ENCODE measurements at regions not wholly inside any gene's neighbourhood (a gene's known extent, or its start where the extent isn't known, plus 50 kb on each side); places are given as distances from the start of the nearest gene placed in this dataset.
"Not testable (repeated sequence)": the region's sequence is repeated elsewhere in the genome, so short reads cannot be mapped to it uniquely, and the experiment has no call there.

DNA sequence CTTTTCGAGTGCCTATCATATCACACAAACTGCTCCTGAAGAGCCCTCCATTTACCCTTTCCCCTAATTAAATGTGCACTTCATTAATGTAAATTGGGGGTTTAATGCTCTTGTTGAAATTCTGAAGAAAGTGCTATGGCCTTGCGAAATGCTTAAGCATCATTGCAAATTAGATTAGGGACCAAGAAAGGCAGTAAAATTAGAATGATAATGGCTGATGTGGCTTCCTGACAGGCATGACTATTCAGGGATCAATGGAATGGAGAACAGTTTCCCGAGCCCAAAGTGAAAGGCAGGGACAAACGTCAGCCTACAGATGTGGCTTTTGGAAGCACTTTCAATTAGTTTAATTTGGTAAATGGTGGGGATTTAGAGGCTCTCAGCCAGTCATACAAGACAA, 120.1 kb downstream of the NKX6-1 start:
- DNase-seq, result no peak

DNA sequence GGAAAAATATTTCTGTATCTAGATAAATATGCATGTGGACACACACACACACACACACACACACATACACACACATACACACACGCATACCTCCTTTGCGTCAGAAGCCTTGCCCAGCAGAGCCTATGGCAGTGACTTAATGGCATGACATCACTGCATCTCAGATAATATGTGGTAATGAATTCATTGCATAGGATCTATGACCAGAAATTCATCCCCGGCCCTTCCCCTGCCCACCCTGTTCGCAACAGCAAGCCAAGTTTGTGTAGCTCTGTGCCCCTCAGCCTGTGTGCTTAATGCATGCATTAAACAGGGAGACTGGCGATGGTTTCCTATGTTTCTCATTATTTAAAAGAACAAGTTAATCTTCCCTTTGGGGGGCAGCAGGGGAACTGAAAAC, 120.7 kb downstream of the NKX6-1 start:
- DNase-seq, result no peak

DNA sequence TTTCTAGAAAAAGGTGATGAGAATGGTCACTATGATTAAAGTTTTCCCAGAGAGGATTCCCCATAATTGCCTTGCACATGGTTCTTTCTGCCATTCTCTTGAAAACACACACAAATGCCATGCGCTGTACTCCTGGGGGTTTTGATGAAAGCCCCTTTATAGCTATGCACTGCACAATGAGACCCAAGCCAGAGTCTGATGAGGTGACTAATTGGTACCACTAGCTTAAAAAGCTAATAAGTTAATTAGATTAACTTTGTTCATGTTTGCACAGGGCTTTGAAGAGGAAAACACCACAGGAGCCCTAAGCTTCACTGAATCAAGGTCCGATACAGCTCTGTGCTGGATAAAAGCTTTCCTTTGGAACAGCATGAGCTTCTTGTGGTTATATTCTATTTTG, 132.2 kb downstream of the NKX6-1 start:
- no peak for DNase-seq

DNA sequence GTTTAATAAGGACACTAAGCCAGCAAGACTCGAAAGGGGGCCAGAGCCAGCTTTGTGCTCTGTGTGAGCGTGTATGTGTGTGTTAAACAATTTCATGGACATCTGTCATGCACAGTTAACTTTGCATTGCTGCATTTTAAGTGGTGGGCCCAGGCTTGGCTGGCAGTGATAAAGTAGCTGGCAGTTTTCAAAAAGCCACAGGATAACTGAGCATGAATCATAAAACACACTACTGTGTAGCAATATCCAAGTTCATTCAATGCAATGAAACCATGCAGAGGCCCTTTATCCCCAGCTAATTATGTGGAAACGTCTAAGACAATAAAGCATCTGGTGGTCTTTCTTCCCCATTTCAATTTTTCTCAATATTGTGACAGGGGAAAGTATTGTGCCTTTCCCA, 132.9 kb downstream of the NKX6-1 start:
- DNase-seq, result peak; percentile 23

DNA sequence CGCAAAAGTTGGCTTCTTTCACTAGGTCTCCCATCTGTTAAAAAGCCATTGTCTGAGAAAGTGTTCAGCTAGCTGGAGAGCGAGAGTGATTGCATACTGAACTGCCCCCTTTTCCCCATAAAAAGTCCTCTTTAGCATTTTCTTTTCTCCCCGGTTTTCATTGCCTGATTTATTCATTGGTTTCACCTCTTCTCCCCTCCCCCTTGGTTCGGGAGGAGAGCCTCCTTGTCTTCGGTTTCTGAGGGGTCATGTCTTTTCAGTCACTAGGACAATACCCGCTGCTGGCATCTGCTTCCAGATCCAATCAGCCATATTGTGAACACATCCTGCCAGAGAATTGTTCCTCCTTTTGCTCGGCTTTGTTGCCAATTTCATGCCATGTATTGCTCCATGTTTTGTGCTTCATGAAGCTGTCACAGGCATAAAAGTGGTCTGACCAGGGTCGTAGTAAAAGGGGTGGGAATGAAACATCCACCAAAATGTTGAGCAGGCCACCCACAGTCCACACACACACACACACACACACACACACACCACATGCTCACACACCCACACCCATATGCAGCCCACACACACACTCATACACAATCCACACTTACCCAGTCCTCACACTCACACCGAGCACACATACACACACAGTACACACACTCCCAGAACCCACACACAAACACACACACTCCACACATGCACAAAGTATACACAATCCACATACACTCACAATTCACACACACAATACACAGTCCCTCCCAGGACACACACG, 136.0 kb downstream of the NKX6-1 start:
- DNase-seq, result no peak

DNA sequence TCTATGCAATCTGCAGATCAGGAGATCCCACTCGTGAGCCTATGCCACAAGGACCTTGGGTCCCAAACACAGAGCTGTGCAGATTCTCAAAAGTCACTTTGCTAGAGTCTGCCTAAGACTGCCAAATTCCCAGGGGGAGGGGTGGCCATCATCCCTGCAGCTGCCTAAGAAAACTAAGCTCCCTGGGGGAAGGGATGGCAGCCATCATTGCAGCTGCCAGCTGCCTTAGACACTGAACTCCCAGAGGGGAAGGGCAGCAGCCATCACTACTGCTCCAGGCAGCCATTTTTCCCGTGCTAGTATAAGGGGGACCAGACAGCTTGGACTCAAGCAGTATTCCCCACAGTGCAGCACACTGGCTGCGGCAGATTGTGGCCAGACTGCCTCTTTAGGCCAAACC, 156.9 kb downstream of the NKX6-1 start:
- no peak for DNase-seq

DNA sequence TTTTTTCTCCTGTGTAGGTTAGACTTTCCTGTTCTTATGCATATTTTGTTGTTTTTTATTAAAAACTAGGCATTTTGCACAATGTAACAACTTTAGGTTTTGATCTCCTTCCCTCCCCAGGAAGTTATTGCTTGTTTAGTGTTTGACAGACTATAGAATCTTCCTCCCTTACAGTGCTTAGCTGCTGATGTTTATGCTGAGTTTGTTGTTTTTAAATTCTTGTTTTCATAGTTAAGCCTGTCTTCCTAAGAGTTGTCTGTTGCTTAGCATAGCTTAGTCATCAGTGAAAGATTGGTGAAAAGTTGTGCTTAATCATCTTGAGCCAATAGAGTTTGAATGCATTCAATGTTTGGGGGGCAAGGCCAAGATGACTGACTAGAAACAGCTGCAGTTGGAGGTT, 157.5 kb downstream of the NKX6-1 start:
- no peak for DNase-seq

DNA sequence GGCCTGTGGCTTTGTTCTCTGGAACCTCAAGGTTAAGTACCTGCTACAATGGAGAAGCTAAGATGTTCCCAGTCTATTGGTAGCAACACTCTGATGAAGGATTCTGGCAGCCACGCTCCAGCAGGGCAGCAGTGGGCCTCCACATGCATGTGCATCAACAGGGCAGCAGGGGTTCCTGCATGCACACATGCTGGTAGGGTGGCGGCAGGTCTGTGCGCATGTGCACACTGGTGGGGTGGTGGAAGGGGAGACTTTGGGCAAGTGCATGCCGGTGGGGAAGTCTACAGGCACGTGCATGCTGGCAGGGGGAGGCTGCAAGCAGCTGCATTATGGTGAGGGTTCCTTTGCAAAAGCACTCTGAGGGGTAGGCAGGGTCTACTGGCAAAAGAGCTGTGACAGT, 160.7 kb downstream of the NKX6-1 start:
- DNase-seq, result no peak

DNA sequence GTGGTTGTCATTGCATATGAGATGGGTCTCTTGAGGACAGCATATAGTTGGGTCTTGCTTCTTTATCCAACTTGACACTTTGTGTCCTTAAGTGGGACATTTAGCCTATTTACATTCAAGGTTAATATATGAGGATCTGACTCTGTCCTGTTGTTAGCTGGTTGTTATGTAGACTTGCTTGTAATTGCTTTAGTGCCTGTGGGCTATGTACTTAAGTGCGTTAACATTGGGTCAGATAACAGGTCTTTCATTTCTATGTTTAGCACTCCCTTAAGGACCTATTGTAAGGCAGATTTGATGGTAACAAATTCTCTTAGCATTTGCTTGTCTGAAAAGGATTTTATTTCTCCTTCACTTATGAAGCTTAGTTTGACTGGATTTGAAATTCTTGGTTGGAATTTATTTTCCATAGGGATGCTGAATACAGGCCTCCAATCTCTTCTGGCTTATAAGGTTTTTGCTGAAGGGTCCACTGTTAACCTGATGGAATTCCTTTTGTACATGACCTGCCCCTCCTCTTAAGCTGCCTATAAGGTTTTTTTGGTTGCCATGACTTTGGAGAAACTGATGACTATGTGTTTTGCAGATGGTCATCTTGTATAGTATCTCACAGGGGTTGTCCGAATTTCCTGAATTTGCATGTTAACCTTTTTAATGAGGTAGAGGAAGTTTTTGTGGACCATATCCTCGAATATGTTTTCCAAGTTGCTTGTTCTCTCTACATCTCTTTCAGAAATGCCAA, 162.0 kb downstream of the NKX6-1 start:
- DNase-seq, result no peak

DNA sequence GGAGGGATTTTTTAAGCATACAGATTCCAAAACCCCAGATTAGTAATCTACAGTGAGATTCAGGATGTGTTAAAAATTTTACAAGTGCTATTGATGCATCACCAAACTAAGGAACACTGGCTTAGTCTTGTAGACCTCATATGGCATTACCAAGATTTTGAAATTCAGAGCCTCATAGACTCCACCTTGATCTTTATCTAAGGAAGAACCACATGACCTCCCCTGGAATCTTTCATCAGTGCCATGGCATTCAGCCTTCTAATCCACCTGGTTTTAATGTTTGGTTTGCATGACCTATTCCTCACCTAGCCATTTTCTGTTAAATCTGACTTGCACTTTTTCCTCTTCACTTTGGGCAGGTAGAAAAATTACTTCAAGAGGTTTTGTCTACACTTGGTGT, 171.6 kb downstream of the NKX6-1 start:
- DNase-seq, result no peak

DNA sequence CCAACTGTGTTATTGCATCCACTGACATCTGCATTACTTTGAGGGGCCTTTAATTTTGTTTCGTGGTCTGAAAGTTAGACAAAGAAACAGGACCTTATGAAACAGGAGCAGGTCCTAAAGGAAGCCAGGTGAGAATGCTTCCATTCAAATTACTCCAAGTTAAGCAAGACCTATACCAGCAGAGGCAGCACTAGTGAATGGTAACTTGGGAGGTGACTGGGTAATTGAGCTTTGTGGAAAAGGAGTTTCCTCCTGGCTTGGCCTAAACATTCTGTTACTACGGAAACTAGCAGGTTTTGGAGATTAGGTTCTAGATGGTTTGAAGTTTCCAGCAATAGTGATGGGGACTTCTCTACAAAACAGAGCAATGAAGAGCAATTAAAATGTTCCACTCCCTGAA, 173.5 kb downstream of the NKX6-1 start:
- DNase-seq, result no peak

DNA sequence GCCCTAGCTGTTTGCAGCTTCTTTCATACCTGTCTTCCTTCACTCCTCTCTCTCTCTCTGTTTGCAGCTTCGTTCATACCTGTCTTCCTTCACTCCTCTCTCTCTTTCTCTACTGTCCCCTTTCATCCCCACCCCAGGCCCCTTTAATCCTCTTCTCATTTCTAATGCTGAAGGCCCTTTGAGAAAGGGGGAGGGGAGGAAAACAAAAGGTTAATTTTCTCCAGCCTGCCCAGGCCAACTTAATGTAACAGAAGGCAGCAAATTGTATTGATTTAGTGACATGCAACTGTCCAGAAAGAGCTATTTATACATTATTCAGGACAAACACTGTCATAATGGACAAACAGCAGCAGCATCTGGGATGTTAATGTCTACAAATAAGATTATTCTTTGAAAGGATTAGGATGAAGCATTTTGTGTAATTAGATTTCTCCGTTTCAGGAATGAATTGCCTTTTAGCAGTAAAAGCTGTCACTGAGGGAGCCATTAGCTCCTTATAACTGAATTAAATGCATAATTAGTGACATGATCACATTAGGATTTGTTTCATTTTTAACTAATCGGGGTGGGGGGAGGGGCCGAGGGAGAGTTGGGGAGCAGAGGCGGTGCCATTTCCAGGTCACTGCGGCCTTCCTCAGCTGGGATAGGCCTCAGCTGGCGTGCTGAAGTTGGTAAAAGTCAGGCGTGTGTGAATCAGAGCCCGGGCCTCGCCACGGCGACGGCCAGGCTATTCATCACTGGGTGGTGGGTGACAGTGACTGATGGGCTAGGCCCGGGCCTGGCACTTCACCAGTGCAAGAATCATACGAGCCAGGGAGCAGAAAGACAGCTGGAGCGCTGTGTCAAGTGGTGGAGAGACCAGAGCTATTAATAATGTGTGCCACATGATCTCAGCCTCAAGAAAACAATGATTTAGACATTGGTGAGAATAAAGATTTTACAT, 174.5 kb downstream of the NKX6-1 start:
- peak; percentile 32 for DNase-seq

DNA sequence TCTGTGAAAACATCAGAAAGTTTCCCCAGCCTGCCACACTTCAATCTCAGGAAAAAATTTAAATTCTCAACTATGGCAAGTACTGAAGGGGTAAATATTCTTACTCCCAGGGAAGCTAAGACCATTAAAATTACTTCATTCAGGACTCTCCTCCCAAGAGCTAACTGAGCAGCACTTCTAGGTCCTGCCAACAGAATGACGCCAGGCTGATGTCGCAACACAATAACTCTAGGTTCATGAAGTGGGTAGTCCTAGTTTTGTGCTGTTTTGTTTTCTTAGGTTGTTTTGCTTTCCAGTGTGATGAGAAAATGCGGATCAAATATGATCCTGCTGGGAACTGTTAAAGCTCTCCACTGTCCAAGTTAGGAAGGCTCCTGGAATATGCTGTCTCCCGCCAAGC, 180.0 kb downstream of the NKX6-1 start:
- DNase-seq, result peak; percentile 52

DNA sequence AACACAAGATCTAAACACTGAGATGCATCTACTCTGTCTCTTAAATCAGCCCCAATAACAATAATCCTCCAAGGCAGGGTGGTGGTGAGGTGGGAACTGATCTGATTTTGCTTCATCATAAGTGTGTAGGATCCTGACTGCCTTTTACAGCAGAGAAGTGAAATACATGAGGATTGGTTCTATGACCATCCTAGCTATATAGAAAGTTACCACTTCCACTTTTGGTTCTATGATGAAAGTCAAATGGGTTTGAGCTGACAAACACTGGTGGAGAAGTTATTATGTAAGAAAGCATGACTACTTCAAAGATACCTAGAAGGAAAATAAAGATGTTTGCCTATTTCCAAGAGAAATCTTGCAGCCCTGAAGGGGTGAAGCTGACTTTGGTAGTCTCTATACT, 181.6 kb downstream of the NKX6-1 start:
- no peak for DNase-seq

DNA sequence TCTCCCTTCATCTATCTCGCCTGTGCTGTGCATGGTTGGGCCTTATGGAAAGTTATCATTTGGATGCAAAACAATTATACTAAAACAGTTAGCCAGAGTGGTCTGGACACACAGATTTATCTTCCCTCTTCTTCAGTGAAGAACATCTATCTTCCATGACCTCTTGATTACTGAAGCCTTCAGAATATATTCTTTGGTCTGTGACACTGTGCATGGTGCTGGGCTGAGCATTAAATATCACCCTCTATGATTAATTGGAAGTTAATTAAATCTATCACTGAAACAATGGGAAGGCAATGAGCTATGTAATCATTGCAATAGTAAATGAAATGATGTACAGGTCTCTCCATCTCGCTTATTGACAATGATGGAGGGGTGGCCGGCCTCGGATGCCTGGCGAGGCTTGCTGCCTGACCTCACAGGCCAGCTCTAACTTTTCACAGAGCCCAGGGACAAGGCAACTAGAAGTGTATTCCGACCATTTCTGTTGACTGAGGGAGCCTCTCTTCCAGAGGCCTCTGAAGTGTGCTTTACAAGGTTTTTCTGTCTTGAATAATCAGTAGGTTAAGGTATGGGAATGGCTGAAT, 186.6 kb downstream of the NKX6-1 start:
- no peak for DNase-seq

DNA sequence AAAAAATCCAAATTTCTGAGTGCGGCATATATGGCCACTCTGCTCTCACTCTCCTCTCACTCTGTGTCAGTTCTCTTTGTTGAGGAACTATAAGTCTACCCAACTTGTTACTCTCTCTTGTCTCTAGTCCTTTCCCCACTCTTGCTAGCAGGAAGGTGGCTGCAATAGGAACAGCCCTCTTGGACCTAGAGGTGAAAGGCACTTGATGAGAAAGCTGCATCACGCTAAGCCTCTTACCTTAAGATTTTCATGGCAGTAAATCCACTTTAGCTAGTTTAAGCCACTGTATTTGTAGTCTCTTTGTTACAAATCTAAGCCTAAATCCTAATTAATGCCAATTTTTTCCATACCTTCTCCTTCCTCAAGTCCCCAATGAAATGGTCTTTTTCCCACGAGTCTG, 189.9 kb downstream of the NKX6-1 start:
- DNase-seq, result no peak

DNA sequence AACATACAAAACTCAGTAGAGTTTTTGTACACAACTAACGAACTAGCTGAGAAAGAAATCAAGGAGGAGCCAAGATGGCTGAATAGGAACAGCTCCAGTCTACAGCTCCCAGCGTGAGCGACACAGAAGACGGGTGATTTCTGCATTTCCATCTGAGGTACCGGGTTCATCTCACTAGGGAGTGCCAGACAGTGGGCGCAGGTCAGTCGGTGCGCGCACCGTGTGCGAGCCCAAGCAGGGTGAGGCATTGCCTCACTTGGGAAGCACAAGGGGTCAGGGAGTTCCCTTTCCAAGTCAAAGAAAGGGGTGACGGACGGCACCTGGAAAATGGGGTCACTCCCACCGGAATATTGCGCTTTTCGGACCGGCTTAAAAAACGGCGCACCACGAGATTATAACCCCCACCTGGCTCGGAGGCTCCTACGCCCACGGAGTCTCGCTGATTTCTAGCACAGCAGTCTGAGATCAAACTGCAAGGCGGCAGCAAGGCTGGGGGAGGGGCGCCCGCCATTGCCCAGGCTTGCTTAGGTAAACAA, 200.3 kb downstream of the NKX6-1 start:
- not testable (repeated sequence) for DNase-seq

DNA sequence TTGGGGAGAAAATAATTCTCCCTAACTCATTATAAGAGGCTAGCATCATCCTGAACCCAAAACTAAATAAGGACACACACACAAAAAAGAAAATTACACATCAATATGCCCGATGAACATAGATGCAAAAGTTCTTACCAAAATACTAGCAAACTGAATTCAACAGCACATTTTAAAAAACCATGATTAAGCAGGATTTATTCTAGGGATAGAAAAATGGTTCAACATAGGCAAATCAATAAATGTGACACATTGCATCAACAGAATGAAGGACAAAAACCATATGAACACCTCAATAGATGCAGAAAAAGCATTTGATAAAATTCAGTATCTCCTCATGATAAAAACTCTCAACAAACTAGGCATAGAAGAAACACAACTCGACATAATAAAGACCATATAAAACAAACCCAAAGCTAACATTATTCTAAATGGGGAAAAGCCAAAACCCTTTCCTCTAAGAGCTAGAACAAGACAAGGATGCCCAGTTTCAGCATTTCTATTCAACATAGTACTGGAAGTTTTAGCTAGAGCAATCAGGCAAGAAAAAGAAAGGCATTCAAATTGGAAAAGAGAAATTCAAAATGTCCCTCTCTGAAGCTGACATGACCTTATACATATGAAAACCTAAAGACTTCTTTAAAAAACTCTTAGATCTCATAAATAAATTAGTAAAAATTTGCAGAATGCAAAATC, 200.9 kb downstream of the NKX6-1 start:
- DNase-seq, result no peak

DNA sequence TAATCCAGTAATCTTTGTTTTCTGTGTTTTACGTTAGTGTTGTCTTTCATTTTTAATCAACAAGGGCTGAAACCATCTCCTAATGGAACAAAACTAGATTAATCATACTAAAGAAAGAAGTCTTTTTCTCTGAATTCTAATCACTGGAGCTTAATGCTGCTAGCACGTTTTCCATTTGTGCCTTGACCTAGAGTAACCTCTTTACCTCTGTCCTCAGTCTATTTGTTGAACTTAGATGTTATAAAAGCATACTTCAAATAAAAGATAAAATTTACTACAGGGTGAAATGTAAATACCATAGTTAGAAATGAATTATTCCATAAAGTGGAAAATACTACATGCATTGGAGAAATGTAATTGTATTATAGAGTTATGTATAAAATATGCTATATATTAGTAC, 207.1 kb downstream of the NKX6-1 start:
- DNase-seq, result no peak

DNA sequence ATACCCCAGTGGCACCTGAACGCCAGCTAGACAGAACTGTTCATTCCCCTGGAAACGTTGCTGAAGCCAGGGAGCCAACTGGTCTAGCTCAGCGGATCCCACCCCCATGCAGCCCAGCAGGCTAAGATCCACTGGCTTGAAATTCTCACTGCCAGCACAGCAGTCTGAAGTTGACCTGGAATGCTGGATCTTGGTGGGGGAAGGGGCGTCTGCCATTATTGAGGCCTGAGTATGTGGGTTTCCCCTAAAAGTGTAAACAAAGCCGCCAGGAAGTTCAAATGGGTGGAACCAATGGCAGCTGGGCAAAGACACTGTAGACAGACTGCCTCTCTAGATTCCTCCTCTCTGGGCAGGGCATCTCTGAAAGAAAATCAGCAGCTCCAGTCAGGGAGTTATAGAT, 213.0 kb downstream of the NKX6-1 start:
- DNase-seq, result no peak

DNA sequence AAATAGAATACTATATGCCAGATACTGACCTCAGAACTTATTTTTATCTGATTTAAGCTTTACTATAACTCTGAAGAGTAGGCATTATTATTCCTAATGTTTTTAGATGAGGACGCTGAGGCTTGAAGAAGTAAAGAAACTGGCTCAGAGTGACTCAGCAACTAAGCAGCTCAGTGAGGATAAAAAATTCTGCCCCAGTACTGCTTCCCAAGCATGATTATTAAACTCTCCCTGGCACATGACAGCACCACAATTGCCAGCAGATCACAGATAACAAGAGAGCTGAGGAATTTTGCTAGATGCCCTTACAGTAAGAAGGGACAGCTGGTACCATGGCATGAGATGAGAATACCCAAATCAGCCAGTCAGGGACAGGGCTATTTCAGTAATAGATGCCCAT, 219.4 kb downstream of the NKX6-1 start:
- no peak for DNase-seq

DNA sequence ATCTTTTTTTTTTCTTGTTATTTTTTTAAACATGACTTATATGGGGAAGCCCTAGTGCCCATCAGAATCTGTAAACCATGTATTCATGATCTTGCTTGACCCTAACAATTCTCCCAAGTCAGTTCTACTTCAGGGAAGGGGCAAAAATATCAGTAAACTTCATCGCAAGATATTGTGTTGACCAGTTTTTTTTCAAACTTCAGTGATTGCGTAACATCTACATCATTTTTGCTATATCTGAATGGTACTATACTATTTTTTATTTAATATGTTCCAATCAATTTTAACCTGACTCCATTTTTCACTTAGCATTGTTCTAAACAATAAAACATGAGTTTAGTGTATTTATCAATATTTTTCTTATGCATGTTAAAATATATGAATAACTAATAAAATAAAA, 221.2 kb downstream of the NKX6-1 start:
- no peak for DNase-seq

All from femur (tissue), 1 donor.